ENCODE measurements at regions not wholly inside any gene's neighbourhood (a gene's known extent, or its start where the extent isn't known, plus 50 kb on each side); places are given as distances from the start of the nearest gene placed in this dataset.

GRCh38 chr20:37636212-37636975, 57.4 kb upstream of the CTNNBL1 start:
- Histone ChIP-seq H3K4me3 (no peak overlapping the region), H3K27ac (ENCODE audit: low read depth) (no peak overlapping the region), H3K79me2 (replicated peaks; ENCODE audit: insufficient read depth) (no peaks in the 10 kb centered on the region), H4K20me1 (replicated peaks; ENCODE audit: insufficient read depth) (no peaks in the 10 kb centered on the region), H3K36me3 (ENCODE audit: insufficient read depth) (no peaks in the 10 kb centered on the region), H3F3A (replicated peaks; ENCODE audit: low read depth) (no peaks in the 10 kb centered on the region), H3K27me3 (ENCODE audit: insufficient read depth) (no peaks in the 10 kb centered on the region), H3K4me2 (no peak overlapping the region), H3K4me1 (ENCODE audit: insufficient read depth) (no peaks in the 10 kb centered on the region), H2AFZ (no peak overlapping the region), H3K9me2 (ENCODE audit: insufficient read depth) (no peaks in the 10 kb centered on the region)
- peaks cover 4% of the 10 kb centered on the region for H3K27me3 Mint-ChIP-seq (ENCODE audit: insufficient read depth, low read depth, poor library complexity)
- H3K4me3 Mint-ChIP-seq = no peak overlapping the region
- no peaks in the 10 kb centered on the region for H3K36me3 Mint-ChIP-seq (ENCODE audit: low read depth)
- no peak for DNase-seq (ENCODE audit: low spot score)
- no peaks in the 10 kb centered on the region; the same call in 2 of the 3 replicates for H3K4me1 Mint-ChIP-seq
- peaks cover 6% of the 10 kb centered on the region; the same call in 1 of the 3 replicates for H3K9me3 Mint-ChIP-seq
- ATAC-seq = no peak
- H3K27ac Mint-ChIP-seq = no peak overlapping the region
- TF ChIP-seq NANOG (IDR thresholded peaks at IDR 0.05; ENCODE audit: borderline replicate concordance) = no peak
- no peak for TF ChIP-seq JUNB (IDR thresholded peaks at IDR 0.05; ENCODE audit: unreplicated experiment)
- no peak for TF ChIP-seq STAT1 (IDR thresholded peaks at IDR 0.05; ENCODE audit: unreplicated experiment)
- no peak for TF ChIP-seq EZH2phosphoT487 (IDR thresholded peaks at IDR 0.05; ENCODE audit: unreplicated experiment)

GRCh38 chr20:37630993-37631392, 62.8 kb upstream of the CTNNBL1 start:
- no peaks in the 10 kb centered on the region for H3K36me3 ChIP-seq (ENCODE audit: insufficient read depth)
- Mint-ChIP-seq H3K27ac (no peak overlapping the region), H3K9me3 (peaks cover 6% of the 10 kb centered on the region; the same call in 1 of the 3 replicates), H3K27me3 (ENCODE audit: insufficient read depth, low read depth, poor library complexity) (no peaks in the 10 kb centered on the region), H3K36me3 (ENCODE audit: low read depth) (no peaks in the 10 kb centered on the region), H3K4me1 (no peaks in the 10 kb centered on the region; the same call in 2 of the 3 replicates), H3K4me3 (no peak overlapping the region)
- no peaks in the 10 kb centered on the region for H3K4me1 ChIP-seq (ENCODE audit: insufficient read depth)
- ATAC-seq (no peak), DNase-seq (ENCODE audit: low spot score) (no peak)
- peaks cover 4% of the 10 kb centered on the region; the same call in 1 of the 2 replicates for H4K20me1 ChIP-seq (replicated peaks; ENCODE audit: insufficient read depth)
- no peak overlapping the region for H3K27ac ChIP-seq (ENCODE audit: low read depth)
- no peak overlapping the region for H3K4me2 ChIP-seq
- H3K9me2 ChIP-seq (ENCODE audit: insufficient read depth) = no peaks in the 10 kb centered on the region
- H3K4me3 ChIP-seq = no peak overlapping the region
- no peaks in the 10 kb centered on the region for H3F3A ChIP-seq (replicated peaks; ENCODE audit: low read depth)
- no peaks in the 10 kb centered on the region for H3K79me2 ChIP-seq (replicated peaks; ENCODE audit: insufficient read depth)
- no peaks in the 10 kb centered on the region for H3K27me3 ChIP-seq (ENCODE audit: insufficient read depth)
- no peak overlapping the region for H2AFZ ChIP-seq
- TF ChIP-seq REST (IDR thresholded peaks at IDR 0.05; ENCODE audit: unreplicated experiment) = no peak
- TF ChIP-seq ZNF114 (CRISPR knock-in tag; IDR thresholded peaks at IDR 0.05) = no peak
- TF ChIP-seq JUNB (IDR thresholded peaks at IDR 0.05; ENCODE audit: unreplicated experiment) = no peak
- no peak for TF ChIP-seq EZH2 (IDR thresholded peaks at IDR 0.05; ENCODE audit: low read depth, unreplicated experiment)
- no peak for TF ChIP-seq ZNF331 (CRISPR knock-in tag; IDR thresholded peaks at IDR 0.05; ENCODE audit: low read depth)
- TF ChIP-seq EZH2phosphoT487 (IDR thresholded peaks at IDR 0.05; ENCODE audit: unreplicated experiment) = no peak
- TF ChIP-seq ZNF462 (CRISPR knock-in tag; IDR thresholded peaks at IDR 0.05) = no peak
- no peak for TF ChIP-seq ETS1 (IDR thresholded peaks at IDR 0.05)
- no peak for TF ChIP-seq POLR2AphosphoS5 (IDR thresholded peaks at IDR 0.05; ENCODE audit: low read depth)

Measured in GM23338 (cell line).